22Rv1 (cell line): ENCODE measurements at regions not wholly inside any gene's neighbourhood (a gene's known extent, or its start where the extent isn't known, plus 50 kb on each side); places are given as distances from the start of the nearest gene placed in this dataset.

ENCODE experiments used
- ZFX ChIP-seq: fragments of 450-650 bp; IDR thresholded peaks from 2 replicates; pipeline ENCODE4 v1.6.1; 2017; ENCODE audit warnings: antibody characterized with exemption, borderline replicate concordance
- TF ChIP-seq, protein P1 (sequence below): fragments of 450-650 bp; IDR thresholded peaks from 2 replicates; pipeline ENCODE4 v1.5.1; 2017; ENCODE audit warnings: mild to moderate bottlenecking

DNA sequence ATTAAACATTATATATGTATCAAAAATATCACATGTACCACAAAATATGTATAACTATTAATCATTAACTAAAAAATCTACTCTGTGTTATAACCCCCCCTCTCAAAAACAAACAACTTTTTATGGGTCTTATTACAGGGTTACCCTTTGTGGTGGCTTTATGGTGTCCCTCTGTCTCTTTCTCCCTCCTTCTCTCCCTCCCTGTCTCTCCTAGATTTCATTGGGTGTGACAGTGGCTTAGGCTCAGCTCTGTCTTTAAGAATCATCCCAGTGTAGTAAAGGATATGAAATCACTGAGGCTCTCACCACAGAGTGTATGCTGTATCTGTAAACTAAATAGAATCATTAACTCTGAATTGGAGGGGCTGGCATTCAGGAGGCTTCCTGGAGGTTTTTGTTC lies 93.7 kb downstream of the TDRD15 start:
- TF ChIP-seq, protein P1, sequence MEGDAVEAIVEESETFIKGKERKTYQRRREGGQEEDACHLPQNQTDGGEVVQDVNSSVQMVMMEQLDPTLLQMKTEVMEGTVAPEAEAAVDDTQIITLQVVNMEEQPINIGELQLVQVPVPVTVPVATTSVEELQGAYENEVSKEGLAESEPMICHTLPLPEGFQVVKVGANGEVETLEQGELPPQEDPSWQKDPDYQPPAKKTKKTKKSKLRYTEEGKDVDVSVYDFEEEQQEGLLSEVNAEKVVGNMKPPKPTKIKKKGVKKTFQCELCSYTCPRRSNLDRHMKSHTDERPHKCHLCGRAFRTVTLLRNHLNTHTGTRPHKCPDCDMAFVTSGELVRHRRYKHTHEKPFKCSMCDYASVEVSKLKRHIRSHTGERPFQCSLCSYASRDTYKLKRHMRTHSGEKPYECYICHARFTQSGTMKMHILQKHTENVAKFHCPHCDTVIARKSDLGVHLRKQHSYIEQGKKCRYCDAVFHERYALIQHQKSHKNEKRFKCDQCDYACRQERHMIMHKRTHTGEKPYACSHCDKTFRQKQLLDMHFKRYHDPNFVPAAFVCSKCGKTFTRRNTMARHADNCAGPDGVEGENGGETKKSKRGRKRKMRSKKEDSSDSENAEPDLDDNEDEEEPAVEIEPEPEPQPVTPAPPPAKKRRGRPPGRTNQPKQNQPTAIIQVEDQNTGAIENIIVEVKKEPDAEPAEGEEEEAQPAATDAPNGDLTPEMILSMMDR, result no peak
- no peak for TF ChIP-seq ZFX
